Hypothalamus (tissue), 51 donors: ENCODE measurements at regions not wholly inside any gene's neighbourhood (a gene's known extent, or its start where the extent isn't known, plus 50 kb on each side); places are given as distances from the start of the nearest gene placed in this dataset.

Experiments used
- DNase-seq, 51 donors: peaks; one replicate each; lab custom pipeline; 2025; lab: John Stamatoyannopoulos, UW

DNA sequence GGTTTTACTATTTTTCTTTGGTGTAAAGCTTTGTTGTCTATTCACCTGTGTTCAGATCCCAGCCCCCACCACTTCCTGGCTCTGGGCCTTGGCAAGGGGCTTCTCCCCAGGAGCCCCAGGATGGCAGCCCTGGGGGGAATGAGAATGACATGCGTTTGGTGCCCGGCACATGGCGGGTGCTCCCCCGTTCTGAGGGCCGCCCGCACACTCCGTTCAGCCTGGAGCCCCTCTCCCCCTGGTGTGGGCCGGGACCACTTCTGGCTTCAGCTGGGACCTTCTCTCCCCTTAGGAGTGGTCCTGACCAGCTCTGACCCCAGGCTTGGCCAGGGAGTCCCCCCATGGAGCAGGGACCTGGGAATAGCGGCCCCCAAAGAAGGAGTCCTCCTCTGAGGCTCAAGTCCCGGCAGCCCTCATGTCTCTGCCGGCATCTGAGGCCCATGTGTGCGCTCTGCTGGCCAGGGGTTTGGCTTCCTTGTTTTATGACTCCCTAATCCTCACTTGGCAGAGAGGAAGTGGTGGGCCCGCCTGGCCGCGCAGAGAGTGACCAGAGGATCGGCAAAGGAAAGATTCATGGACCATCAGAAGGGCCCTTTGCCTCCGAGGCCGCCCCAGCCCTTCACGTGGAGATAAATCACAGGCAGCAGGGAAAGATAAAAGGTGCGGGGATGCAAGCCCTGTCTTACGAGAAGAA is 57.0 kb upstream of the LMX1B start:
- DNase-seq: no peak

DNA sequence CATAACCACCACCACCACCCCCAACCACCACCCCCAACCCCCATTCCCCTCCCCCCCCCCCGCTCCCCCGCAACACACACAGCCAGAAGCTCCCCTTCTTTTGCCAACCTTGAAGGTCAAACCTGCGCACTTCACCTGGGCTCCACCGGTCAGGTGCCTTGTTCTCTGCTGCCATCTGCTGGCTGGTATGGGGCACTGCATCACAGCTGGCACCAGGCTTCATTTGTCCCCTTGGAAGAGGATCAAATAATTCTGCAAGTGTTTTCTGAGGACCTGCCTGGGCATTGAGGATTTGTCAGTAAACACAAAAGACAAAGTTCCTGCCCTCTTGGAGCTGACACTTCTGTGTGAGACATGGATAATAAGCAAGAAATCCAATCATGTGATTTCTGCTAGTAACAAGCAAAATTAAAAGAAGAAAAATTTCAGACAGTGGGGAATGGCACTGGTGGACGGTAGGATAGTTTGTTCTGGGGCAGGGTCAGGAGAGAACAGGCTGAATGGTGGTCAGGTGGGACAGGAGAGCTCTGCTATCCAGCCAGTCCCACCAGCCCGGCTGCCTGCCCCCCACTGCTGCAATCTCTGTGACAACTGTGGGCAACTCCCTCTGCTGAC is 55.6 kb upstream of the LMX1B start:
- DNase-seq: peak in 43 of 51 donors; percentile 1 to 59 (median 26)

- no peak for DNase-seq
Measured at GRCh38 chr9:126559296-126559695, 54.4 kb upstream of the LMX1B start.

DNA sequence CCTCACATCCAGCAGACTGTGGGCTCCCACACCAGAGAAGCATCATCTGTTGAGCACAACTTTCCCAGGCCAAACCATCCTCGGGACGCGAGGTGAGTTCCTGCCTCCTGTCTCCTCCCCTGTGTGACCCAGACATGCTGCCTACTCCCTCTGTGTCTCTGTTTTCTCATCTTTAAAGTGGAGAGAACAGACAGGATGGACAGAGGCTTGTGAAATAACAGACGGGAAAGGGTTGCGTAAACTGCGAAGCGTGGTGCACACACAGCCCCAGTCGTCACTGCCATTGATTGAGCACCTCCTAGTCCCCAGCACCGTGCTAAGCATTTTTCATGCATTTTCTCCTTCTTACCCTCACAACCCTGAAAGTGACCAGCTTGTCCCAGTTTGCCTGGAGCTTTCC is 52.1 kb upstream of the LMX1B start:
- DNase-seq: no peak

- DNase-seq: no peak
Measured at GRCh38 chr9:126563556-126563955, 50.2 kb upstream of the LMX1B start.
